ENCODE measurements at regions not wholly inside any gene's neighbourhood (a gene's known extent, or its start where the extent isn't known, plus 50 kb on each side); places are given as distances from the start of the nearest gene placed in this dataset.

DNA sequence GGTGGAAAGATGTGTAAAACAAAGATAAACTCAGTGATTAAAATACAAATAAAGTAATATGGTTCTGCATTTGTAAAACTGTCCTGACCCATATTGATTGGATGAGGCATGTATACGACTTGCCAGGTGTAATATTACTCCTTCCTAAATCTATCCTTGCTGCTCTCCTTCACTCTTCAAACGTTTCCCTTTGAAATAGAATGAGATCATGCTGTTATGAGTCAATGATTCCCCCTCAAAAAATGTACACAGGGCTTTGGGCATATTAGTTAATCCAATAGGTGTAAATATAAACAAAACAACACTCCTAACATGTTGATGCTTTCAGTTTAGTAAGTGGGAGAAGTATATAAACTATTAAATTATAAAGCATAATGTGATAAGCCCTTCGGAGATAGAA, 117.4 kb upstream of the GPM6A start:
- H3K4me1 ChIP-seq (ENCODE audit: insufficient read depth, low read length): peaks cover 5% of the 10 kb centered on the region
- H3K36me3 ChIP-seq (ENCODE audit: insufficient read depth, low read length): no peaks in the 10 kb centered on the region
- H3K4me3 ChIP-seq (ENCODE audit: low read length): no peak overlapping the region
- no peaks in the 10 kb centered on the region for H3K27me3 ChIP-seq (ENCODE audit: insufficient read depth, low read length)
- peaks cover 3% of the 10 kb centered on the region for H3K9me3 ChIP-seq (ENCODE audit: low read length)
- H2AFZ ChIP-seq (ENCODE audit: low read depth, low read length): no peak overlapping the region

DNA sequence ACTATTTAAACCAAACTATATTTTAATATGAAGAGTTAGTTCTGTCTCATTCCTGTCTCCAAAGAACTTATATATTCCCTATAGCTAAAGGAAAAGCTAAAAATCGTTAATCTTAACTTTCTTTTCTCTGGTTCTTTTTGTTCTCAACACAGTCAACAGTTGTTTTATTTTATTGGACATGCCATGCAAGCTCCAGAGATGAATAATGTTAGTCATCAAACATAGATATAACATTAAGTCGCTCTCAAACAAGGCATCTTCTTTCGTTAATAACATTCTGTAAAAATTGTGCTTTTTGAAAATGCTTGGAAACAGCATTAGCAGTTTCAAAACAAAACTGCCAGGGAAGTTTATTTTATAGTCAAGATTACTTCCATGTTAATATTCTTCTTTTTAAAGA, 117.9 kb upstream of the GPM6A start:
- Histone ChIP-seq H3K4me3 (ENCODE audit: low read length) (no peak overlapping the region), H3K36me3 (ENCODE audit: insufficient read depth, low read length) (no peaks in the 10 kb centered on the region), H2AFZ (ENCODE audit: low read depth, low read length) (no peak overlapping the region), H3K27me3 (ENCODE audit: insufficient read depth, low read length) (no peaks in the 10 kb centered on the region), H3K4me1 (ENCODE audit: insufficient read depth, low read length) (peaks cover 5% of the 10 kb centered on the region), H3K9me3 (ENCODE audit: low read length) (peaks cover 3% of the 10 kb centered on the region)

GRCh38 chr4:175930471-175930870, 118.4 kb upstream of the GPM6A start:
- Histone ChIP-seq H3K4me1 (ENCODE audit: insufficient read depth, low read length) (peaks cover 5% of the 10 kb centered on the region), H3K36me3 (ENCODE audit: insufficient read depth, low read length) (no peaks in the 10 kb centered on the region), H3K27me3 (ENCODE audit: insufficient read depth, low read length) (no peaks in the 10 kb centered on the region), H3K4me3 (ENCODE audit: low read length) (no peak overlapping the region), H2AFZ (ENCODE audit: low read depth, low read length) (no peak overlapping the region), H3K9me3 (ENCODE audit: low read length) (peaks cover 3% of the 10 kb centered on the region)

- Histone ChIP-seq H3K36me3 (ENCODE audit: insufficient read depth, low read length) (no peaks in the 10 kb centered on the region), H3K4me3 (ENCODE audit: low read length) (no peak overlapping the region), H3K27me3 (ENCODE audit: insufficient read depth, low read length) (no peaks in the 10 kb centered on the region), H3K4me1 (ENCODE audit: insufficient read depth, low read length) (peaks cover 5% of the 10 kb centered on the region), H3K9me3 (ENCODE audit: low read length) (peaks cover 3% of the 10 kb centered on the region), H2AFZ (ENCODE audit: low read depth, low read length) (no peak overlapping the region)
These were observed 120.1 kb upstream of the GPM6A start for GRCh38 chr4:175932116-175932515.

DNA sequence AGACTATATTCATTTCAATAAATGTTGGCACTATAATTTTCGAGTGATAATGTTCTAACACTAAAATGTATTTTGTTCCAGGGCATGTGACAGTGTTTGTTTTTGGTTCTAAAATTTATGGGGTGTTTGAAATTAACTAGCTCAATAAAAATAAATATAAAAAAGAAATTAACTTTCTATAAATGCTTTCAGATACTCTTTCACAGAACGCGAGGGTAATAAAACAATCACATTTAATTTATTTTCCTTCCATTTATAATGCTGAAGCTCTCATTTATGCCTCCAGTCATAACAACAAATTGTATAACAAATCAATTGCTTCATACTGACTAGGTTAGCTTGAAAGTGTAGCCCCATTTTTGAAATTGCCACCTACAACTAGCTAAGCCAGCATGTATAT, 122.4 kb upstream of the GPM6A start:
- H3K36me3 ChIP-seq (ENCODE audit: insufficient read depth, low read length): no peaks in the 10 kb centered on the region
- H3K4me1 ChIP-seq (ENCODE audit: insufficient read depth, low read length): peaks cover 12% of the 10 kb centered on the region
- peaks cover 3% of the 10 kb centered on the region for H3K9me3 ChIP-seq (ENCODE audit: low read length)
- H2AFZ ChIP-seq (ENCODE audit: low read depth, low read length): no peak overlapping the region
- H3K4me3 ChIP-seq (ENCODE audit: low read length): no peak overlapping the region
- H3K27me3 ChIP-seq (ENCODE audit: insufficient read depth, low read length): no peaks in the 10 kb centered on the region

- no peaks in the 10 kb centered on the region for H3K27me3 ChIP-seq (ENCODE audit: insufficient read depth, low read length)
- no peak overlapping the region for H2AFZ ChIP-seq (ENCODE audit: low read depth, low read length)
- peaks cover 3% of the 10 kb centered on the region for H3K9me3 ChIP-seq (ENCODE audit: low read length)
- no peak overlapping the region for H3K4me3 ChIP-seq (ENCODE audit: low read length)
- H3K4me1 ChIP-seq (ENCODE audit: insufficient read depth, low read length): peaks cover 11% of the 10 kb centered on the region
- no peaks in the 10 kb centered on the region for H3K36me3 ChIP-seq (ENCODE audit: insufficient read depth, low read length)
These were observed 123.1 kb upstream of the GPM6A start for GRCh38 chr4:175935016-175935661.

DNA sequence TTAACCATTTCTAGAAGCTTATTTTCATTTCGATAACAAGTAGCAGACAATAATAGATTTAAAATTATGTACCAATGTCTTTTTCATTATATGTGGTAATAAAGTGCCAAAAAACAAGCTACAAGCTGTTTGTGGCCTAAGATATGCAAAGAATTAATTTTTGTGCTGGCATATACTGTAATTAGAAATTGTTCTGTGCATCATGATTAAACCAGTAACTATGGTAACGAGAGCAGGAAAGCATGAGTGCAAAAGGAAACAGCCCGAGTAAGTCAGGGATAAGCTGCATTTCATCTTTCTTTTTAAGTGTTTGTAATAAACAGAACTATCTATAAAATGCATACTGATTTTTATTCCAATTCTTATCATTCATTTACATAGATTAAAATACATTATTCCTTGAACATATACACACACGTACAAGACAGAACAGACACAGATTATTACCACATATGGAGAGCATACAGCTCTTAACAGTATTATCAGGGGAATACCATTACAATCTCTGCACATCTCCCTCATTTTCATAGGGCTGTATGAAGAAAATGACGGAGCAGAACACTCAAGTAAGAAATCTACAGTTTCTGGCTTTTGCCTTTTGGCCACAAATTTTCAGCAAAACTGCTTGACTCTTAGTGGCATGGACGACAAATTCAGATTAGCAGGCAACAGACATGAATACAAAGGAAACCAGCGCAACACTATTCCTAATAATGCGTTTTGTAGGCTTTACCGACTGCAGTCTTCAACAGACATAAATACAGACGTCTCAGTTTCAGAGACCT, 121.3 kb upstream of the WDR17 start:
- Histone ChIP-seq H3K4me3 (ENCODE audit: low read length) (no peak overlapping the region), H3K27me3 (ENCODE audit: insufficient read depth, low read length) (no peaks in the 10 kb centered on the region)

GRCh38 chr4:175946472-175947116, 119.0 kb upstream of the WDR17 start:
- H3K36me3 ChIP-seq (ENCODE audit: insufficient read depth, low read length): peaks cover 2% of the 10 kb centered on the region
- no peaks in the 10 kb centered on the region for H3K27me3 ChIP-seq (ENCODE audit: insufficient read depth, low read length)
- H3K9me3 ChIP-seq (ENCODE audit: low read length): no peaks in the 10 kb centered on the region
- H2AFZ ChIP-seq (ENCODE audit: low read depth, low read length): no peak overlapping the region
- no peaks in the 10 kb centered on the region for H3K4me1 ChIP-seq (ENCODE audit: insufficient read depth, low read length)
- no peak overlapping the region for H3K4me3 ChIP-seq (ENCODE audit: low read length)

More for the DNA sequence above, 121.3 kb upstream of the WDR17 start:
- H2AFZ ChIP-seq (ENCODE audit: low read depth, low read length): no peak overlapping the region
- H3K36me3 ChIP-seq (ENCODE audit: insufficient read depth, low read length): no peaks in the 10 kb centered on the region
- peaks cover 1% of the 10 kb centered on the region for H3K4me1 ChIP-seq (ENCODE audit: insufficient read depth, low read length)
- H3K9me3 ChIP-seq (ENCODE audit: low read length): no peaks in the 10 kb centered on the region

GRCh38 chr4:175947117-175947722, 118.4 kb upstream of the WDR17 start:
- Histone ChIP-seq H2AFZ (ENCODE audit: low read depth, low read length) (no peak overlapping the region), H3K4me3 (ENCODE audit: low read length) (no peak overlapping the region), H3K36me3 (ENCODE audit: insufficient read depth, low read length) (peaks cover 2% of the 10 kb centered on the region), H3K4me1 (ENCODE audit: insufficient read depth, low read length) (no peaks in the 10 kb centered on the region), H3K27me3 (ENCODE audit: insufficient read depth, low read length) (no peaks in the 10 kb centered on the region), H3K9me3 (ENCODE audit: low read length) (no peaks in the 10 kb centered on the region)

DNA sequence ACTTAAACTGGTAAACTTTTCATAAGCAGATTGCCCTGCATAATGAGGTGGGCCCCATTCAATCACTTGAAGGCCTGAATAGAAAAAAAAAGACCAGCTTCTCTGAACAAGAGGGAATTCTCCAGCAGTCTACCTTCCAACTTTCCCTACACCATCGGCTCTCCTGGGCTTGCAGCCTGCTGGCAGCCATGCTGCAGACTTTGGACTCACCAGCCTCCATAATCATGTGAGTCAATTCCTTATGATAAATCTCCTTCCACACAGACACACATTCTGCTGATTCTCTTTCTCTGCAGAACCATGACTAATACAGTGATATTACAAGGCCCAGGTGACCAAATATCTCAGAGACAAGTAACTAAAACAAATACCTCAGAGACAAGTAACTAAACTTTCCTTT, 113.8 kb upstream of the WDR17 start:
- H3K27me3 ChIP-seq (ENCODE audit: insufficient read depth, low read length): no peaks in the 10 kb centered on the region
- H3K9me3 ChIP-seq (ENCODE audit: low read length): peaks cover 4% of the 10 kb centered on the region
- H2AFZ ChIP-seq (ENCODE audit: low read depth, low read length): no peak overlapping the region
- H3K4me1 ChIP-seq (ENCODE audit: insufficient read depth, low read length): no peaks in the 10 kb centered on the region
- H3K36me3 ChIP-seq (ENCODE audit: insufficient read depth, low read length): peaks cover 2% of the 10 kb centered on the region
- no peak overlapping the region for H3K4me3 ChIP-seq (ENCODE audit: low read length)

GRCh38 chr4:175953116-175953515, 112.5 kb upstream of the WDR17 start:
- H3K27me3 ChIP-seq (ENCODE audit: insufficient read depth, low read length): no peaks in the 10 kb centered on the region
- H3K4me1 ChIP-seq (ENCODE audit: insufficient read depth, low read length): no peaks in the 10 kb centered on the region
- no peak overlapping the region for H2AFZ ChIP-seq (ENCODE audit: low read depth, low read length)
- peaks cover 4% of the 10 kb centered on the region for H3K9me3 ChIP-seq (ENCODE audit: low read length)
- H3K4me3 ChIP-seq (ENCODE audit: low read length): no peak overlapping the region
- peaks cover 2% of the 10 kb centered on the region for H3K36me3 ChIP-seq (ENCODE audit: insufficient read depth, low read length)

- H3K9me3 ChIP-seq (ENCODE audit: low read length): peaks cover 4% of the 10 kb centered on the region
- no peak overlapping the region for H2AFZ ChIP-seq (ENCODE audit: low read depth, low read length)
- H3K4me3 ChIP-seq (ENCODE audit: low read length): no peak overlapping the region
- peaks cover 2% of the 10 kb centered on the region for H3K36me3 ChIP-seq (ENCODE audit: insufficient read depth, low read length)
- H3K4me1 ChIP-seq (ENCODE audit: insufficient read depth, low read length): no peaks in the 10 kb centered on the region
- no peaks in the 10 kb centered on the region for H3K27me3 ChIP-seq (ENCODE audit: insufficient read depth, low read length)
These were observed 111.6 kb upstream of the WDR17 start for GRCh38 chr4:175953960-175954521.

GRCh38 chr4:175954685-175955084, 111.0 kb upstream of the WDR17 start:
- Histone ChIP-seq H3K9me3 (ENCODE audit: low read length) (peaks cover 4% of the 10 kb centered on the region), H3K4me3 (ENCODE audit: low read length) (no peak overlapping the region), H2AFZ (ENCODE audit: low read depth, low read length) (no peak overlapping the region)

More at GRCh38 chr4:175954685-175955084, 111.0 kb upstream of the WDR17 start:
- Histone ChIP-seq H3K27me3 (ENCODE audit: insufficient read depth, low read length) (no peaks in the 10 kb centered on the region), H3K36me3 (ENCODE audit: insufficient read depth, low read length) (peaks cover 2% of the 10 kb centered on the region), H3K4me1 (ENCODE audit: insufficient read depth, low read length) (no peaks in the 10 kb centered on the region)

Measured in neuron (in vitro differentiated cells).